ENCODE measurements at regions not wholly inside any gene's neighbourhood (a gene's known extent, or its start where the extent isn't known, plus 50 kb on each side); places are given as distances from the start of the nearest gene placed in this dataset.

GRCh38 chr18:38009320-38009719 is 443.7 kb upstream of the CELF4 start:
- Histone ChIP-seq H4K20me1 (ENCODE audit: control insufficient read depth, insufficient read depth) (no peaks in the 10 kb centered on the region), H3K4me3 (no peak overlapping the region), H2AFZ (ENCODE audit: control insufficient read depth, low read depth, low read length) (no peak overlapping the region), H3K4me2 (ENCODE audit: control insufficient read depth, insufficient read depth) (no peak overlapping the region), H3K9ac (ENCODE audit: control insufficient read depth, insufficient read depth, low read length) (no peak overlapping the region), H3K4me1 (ENCODE audit: control insufficient read depth, insufficient read depth, low read length) (no peaks in the 10 kb centered on the region), H3K79me2 (ENCODE audit: control insufficient read depth, insufficient read depth, low read length) (no peaks in the 10 kb centered on the region), H3K27me3 (replicated peaks in 1 of 2; ENCODE audit: control insufficient read depth in 2 of 2, insufficient read depth in 2 of 2, low read length in 1 of 2) (no peaks in the 10 kb centered on the region), H3K27ac (ENCODE audit: control insufficient read depth, insufficient read depth) (no peak overlapping the region), H3K36me3 (ENCODE audit: control insufficient read depth in 2 of 2, insufficient read depth in 2 of 2, low read length in 1 of 2) (no peaks in the 10 kb centered on the region), H3K9me3 (replicated peaks; ENCODE audit: control insufficient read depth, insufficient read depth, low read length) (no peaks in the 10 kb centered on the region)
- BruUV-seq (replicated peaks): no TSS peak
- no peak for FAIRE-seq
- RAD21 ChIA-PET (ENCODE audit: unreplicated experiment): no interaction called here
- intact Hi-C loops (cut with micrococcal nuclease; ENCODE audit: unreplicated experiment): no loop called here
- TF ChIP-seq STAT1 (conservative IDR thresholded peaks at IDR 0.05) (no peak), KAT2A (conservative IDR thresholded peaks at IDR 0.05; ENCODE audit: control insufficient read depth, low read depth, low read length) (no peak), MTA3 (IDR thresholded peaks at IDR 0.05; ENCODE audit: borderline replicate concordance, low read length) (no peak), MEF2B (IDR thresholded peaks at IDR 0.05; ENCODE audit: partially characterized antibody, poor library complexity, severe bottlenecking) (no peak)
- CTCF ChIA-PET: no interaction called here
- POLR2A ChIA-PET: no interaction called here
- WGBS (ENCODE audit: insufficient coverage, insufficient replicate concordance, low lambda C conversion rate, missing lambda C conversion rate): 0% methylated on average over 1 of the region's 1 CpG
- SMC1A ChIA-PET (ENCODE audit: uncharacterized antibody, unreplicated experiment): no interaction called here
- in situ Hi-C loops (cut with MboI): no loop called here
- ATAC-seq: no peak
- no peak for DNase-seq (ENCODE audit: low read depth, low spot score)

- H2AFZ ChIP-seq (ENCODE audit: control insufficient read depth, low read depth, low read length): no peak overlapping the region
- SMC1A ChIA-PET (ENCODE audit: uncharacterized antibody, unreplicated experiment): no interaction called here
- DNase-seq (ENCODE audit: low read depth, low spot score) (no peak), FAIRE-seq (no peak), ATAC-seq (no peak)
- H3K79me2 ChIP-seq (ENCODE audit: control insufficient read depth, insufficient read depth, low read length): no peaks in the 10 kb centered on the region
- RAD21 ChIA-PET (ENCODE audit: unreplicated experiment): no interaction called here
- 42% methylated on average over 6 of the region's 6 CpGs for WGBS (ENCODE audit: insufficient coverage, insufficient replicate concordance, low lambda C conversion rate, missing lambda C conversion rate)
- no peaks in the 10 kb centered on the region for H3K4me1 ChIP-seq (ENCODE audit: control insufficient read depth, insufficient read depth, low read length)
- no peak overlapping the region for H3K4me2 ChIP-seq (ENCODE audit: control insufficient read depth, insufficient read depth)
- H3K27me3 ChIP-seq (replicated peaks in 1 of 2; ENCODE audit: control insufficient read depth in 2 of 2, insufficient read depth in 2 of 2, low read length in 1 of 2): no peaks in the 10 kb centered on the region
- H3K9ac ChIP-seq (ENCODE audit: control insufficient read depth, insufficient read depth, low read length): no peak overlapping the region
- intact Hi-C loops (cut with micrococcal nuclease; ENCODE audit: unreplicated experiment): no loop called here
- H3K27ac ChIP-seq (ENCODE audit: control insufficient read depth, insufficient read depth): no peak overlapping the region
- H3K36me3 ChIP-seq (ENCODE audit: control insufficient read depth in 2 of 2, insufficient read depth in 2 of 2, low read length in 1 of 2): no peaks in the 10 kb centered on the region
- H3K9me3 ChIP-seq (replicated peaks; ENCODE audit: control insufficient read depth, insufficient read depth, low read length): no peaks in the 10 kb centered on the region
- BruUV-seq (replicated peaks): no TSS peak
- in situ Hi-C loops (cut with MboI): no loop called here
- POLR2A ChIA-PET: no interaction called here
- no peak overlapping the region for H3K4me3 ChIP-seq
- H4K20me1 ChIP-seq (ENCODE audit: control insufficient read depth, insufficient read depth): no peaks in the 10 kb centered on the region
- CTCF ChIA-PET: interaction anchor here (0.8 to 1.2 kb wide), 3 partner anchors 10 to 229 kb away, joined by 3 read pairs; no protein-coding TSS in a partner anchor
- TF ChIP-seq ZBED1 (IDR thresholded peaks at IDR 0.05; ENCODE audit: borderline replicate concordance) (no peak), STAT3 (IDR thresholded peaks at IDR 0.05; ENCODE audit: low read depth, low read length) (no peak), CUX1 (IDR thresholded peaks at IDR 0.05; ENCODE audit: insufficient replicate concordance, low read depth, low read length) (no peak), NR2C2 (IDR thresholded peaks at IDR 0.05; ENCODE audit: borderline replicate concordance, control insufficient read depth, insufficient read length, low read depth) (no peak)
- TF ChIP-seq, protein P1, sequence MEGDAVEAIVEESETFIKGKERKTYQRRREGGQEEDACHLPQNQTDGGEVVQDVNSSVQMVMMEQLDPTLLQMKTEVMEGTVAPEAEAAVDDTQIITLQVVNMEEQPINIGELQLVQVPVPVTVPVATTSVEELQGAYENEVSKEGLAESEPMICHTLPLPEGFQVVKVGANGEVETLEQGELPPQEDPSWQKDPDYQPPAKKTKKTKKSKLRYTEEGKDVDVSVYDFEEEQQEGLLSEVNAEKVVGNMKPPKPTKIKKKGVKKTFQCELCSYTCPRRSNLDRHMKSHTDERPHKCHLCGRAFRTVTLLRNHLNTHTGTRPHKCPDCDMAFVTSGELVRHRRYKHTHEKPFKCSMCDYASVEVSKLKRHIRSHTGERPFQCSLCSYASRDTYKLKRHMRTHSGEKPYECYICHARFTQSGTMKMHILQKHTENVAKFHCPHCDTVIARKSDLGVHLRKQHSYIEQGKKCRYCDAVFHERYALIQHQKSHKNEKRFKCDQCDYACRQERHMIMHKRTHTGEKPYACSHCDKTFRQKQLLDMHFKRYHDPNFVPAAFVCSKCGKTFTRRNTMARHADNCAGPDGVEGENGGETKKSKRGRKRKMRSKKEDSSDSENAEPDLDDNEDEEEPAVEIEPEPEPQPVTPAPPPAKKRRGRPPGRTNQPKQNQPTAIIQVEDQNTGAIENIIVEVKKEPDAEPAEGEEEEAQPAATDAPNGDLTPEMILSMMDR (IDR thresholded peaks at IDR 0.05 in 2 of 3, conservative IDR thresholded peaks at IDR 0.05 in 1 of 3; ENCODE audit: control insufficient read depth in 2 of 3, extremely low read depth in 1 of 3, insufficient read depth in 1 of 3, low read depth in 3 of 3, low read length in 3 of 3): no peak
These were observed 442.2 kb upstream of the CELF4 start for GRCh38 chr18:38007676-38008330.

All from GM12878 (cell line).